Activated gamma-delta T cell (primary cell): ENCODE measurements at regions not wholly inside any gene's neighbourhood (a gene's known extent, or its start where the extent isn't known, plus 50 kb on each side); places are given as distances from the start of the nearest gene placed in this dataset.
"Not testable (repeated sequence)": the region's sequence is repeated elsewhere in the genome, so short reads cannot be mapped to it uniquely, and the experiment has no call there.

Source experiments
- DNase-seq: peaks from one replicate; lab custom pipeline; 2025; lab: John Stamatoyannopoulos, UW

GRCh38 chr10:6984971-6985370 lies 404.9 kb upstream of the PRKCQ start:
- DNase-seq = no peak

DNA sequence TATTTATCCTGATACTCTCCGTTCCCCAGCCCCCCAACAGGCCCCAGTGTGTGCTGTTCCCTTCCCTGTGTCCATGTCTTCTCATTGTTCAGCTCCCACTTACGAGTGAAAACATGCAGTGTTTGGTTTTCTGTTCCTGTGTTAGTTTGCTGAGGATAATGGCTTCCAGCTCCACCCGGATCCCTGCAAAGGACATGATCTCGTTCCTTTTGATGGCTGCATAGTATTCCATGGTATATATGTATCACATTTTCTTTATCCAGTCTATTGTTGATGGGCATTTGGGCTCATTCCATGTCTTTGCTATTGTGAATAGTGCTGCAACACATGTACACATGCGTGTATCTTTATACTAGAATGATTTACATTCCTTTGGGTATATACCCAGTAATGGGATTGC lies 403.9 kb upstream of the PRKCQ start:
- not testable (repeated sequence) for DNase-seq

DNA sequence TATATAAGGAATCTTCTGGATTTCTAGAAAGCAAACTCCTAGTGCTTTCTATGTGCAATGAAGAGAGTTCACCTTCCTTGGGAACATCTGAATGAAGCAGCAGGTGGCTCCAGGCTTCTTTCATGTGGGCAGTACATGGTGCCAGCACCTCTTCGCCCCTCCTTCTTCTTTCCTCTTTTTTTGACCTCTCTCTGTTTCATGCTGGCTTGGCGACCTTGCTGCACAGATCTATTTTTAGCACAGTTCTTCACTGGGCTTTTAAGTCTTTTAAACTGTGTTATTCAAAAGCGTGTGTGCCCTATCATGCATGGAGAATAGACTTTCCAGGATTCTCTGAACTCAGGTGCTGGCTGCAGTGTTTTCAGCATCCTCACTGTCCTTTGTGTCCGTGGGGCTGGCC lies 400.3 kb upstream of the PRKCQ start:
- DNase-seq = no peak

DNA sequence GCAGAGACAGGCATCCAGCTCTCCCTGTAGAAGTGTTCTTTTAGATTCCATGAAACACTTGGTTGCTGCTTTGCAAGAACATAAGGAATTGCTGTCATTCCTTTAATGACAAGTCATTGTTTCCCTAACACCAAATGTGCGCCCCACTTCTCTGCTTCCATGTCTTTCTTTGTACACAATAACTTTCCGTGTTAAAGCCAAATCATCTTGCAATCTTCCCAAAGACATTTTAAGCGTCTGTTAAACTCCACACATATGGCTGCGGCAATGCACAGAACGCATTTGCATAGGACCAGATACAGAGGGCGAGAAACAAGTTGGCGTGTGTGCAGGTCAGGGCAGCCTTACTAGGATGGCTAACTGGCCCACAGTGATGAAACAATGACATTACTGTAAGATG lies 399.3 kb upstream of the PRKCQ start:
- DNase-seq = no peak

DNA sequence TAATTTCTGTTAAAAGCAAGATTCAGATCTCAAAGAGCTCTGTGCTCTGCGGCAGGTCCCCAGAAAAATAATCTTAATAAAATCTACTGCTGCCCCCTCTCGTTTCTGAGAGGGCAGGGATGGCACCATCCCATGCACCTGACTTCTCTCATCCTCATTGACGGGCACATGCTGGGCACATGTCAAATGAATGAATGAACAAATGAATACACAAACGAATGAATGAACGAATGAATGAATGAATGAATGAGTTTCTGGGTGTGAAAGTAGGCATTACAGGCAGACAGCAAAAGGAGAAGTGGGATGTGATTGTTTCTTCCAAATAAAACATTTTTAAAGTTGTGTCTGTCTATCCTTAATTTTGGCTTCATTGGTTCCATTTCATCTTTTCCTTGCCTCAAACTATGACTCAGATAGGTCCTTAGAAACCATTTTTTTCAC lies 398.1 kb upstream of the PRKCQ start:
- DNase-seq = no peak

DNA sequence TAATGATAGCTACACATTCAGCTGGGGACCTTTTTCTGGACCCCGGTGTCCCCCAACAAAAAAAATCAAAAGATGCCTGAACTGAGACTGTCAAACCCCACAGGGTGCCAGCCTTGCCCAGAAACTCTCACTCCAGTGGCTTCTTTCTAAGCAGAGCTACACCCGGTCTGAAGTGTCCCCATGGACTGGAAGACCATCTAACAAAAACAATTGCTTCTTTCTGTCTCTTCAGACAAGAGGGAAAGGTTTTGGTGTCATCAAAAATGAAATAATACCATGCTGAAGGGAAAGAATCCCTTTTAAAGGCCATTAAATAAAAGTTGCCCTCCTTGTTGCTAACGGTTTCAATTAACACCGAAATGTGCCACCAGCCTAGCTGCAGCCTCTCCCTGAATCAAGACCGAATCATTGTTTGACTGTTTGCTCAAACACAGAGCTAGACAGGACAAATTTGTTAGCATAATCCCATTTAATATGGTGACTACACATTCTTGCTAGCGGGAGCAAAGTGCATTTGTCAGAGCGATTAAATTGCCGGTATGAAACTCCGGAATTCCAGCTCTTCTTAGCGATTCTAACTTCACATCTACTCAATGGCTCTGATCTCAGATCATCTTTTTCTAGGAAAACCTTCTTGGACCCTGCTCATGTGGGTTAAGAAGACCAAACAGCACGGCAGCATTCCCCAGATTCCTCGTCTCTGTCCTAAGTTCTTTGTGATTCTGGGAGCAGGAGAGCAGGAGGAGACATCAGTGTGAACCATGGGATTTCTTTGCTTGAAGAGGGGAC lies 397.5 kb upstream of the PRKCQ start:
- no peak for DNase-seq

- DNase-seq = no peak
Measured at GRCh38 chr10:6973899-6974298, 393.8 kb upstream of the PRKCQ start.

DNA sequence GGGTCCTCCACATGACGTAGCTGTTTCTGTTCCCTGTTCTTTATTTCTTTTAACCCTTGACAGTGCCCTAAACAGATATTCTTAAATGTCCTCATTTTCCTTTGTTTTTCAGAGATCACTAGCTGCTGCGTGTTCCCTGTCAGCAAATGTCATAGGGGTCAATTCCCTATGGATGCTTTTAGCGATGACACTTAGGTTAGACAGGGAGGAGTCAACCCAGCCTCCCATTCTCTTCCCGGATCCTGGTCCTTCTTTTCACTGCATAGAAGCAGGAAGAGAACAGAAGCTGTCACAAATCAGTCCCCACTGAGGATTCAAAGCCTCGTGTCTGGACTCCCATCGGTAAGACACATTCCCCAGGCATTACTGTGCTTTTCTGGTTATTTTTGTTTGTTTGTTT lies 392.1 kb upstream of the PRKCQ start:
- DNase-seq = no peak

GRCh38 chr10:6969659-6970058 lies 389.6 kb upstream of the PRKCQ start:
- DNase-seq = no peak

DNA sequence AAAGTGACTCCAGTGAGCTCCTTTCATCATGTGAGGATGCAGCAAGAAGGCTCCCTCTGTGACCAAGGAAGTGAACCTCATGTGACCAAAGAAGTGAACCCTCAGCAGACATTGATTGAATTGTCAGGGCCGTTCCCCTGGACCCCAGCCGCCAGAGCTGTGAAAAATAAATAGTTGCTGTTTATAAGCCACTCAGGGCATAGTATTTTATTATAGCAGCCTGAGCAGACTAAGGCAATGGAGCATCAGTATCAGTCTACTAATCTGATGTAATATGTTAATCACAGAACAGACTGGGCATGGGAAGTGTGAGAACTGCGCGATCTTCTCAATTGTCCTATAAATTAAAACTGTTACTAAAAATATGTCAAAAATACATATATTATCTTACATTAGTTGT lies 384.5 kb upstream of the PRKCQ start:
- no peak for DNase-seq

GRCh38 chr10:6962576-6962975 lies 382.5 kb upstream of the PRKCQ start:
- no peak for DNase-seq

DNA sequence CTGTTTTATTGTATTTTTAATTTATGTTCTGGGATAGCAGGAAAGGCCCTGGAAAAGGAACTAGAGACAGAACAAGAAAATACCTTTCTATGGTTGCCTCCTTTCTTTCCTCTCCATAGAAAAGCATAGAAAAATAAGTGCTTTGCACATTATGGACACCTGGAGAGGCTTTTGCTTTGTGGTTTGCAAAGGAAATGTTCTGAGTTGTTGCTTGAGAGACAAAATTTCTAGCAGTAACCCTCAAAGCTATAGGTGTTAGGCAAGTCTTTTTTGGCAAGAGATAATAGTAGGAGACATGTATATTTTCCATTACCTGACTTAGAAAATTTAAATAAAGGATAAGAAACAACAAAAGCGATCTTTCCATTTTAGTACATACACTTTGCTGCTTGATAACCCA lies 378.6 kb upstream of the PRKCQ start:
- DNase-seq = no peak

GRCh38 chr10:6958254-6958653 lies 378.2 kb upstream of the PRKCQ start:
- DNase-seq = no peak

GRCh38 chr10:6957851-6958250 lies 377.8 kb upstream of the PRKCQ start:
- no peak for DNase-seq

- no peak for DNase-seq
Measured at GRCh38 chr10:6956562-6956961, 376.5 kb upstream of the PRKCQ start.

GRCh38 chr10:6953271-6953801 lies 373.3 kb upstream of the PRKCQ start:
- DNase-seq = no peak

- no peak for DNase-seq
Measured at GRCh38 chr10:6951732-6952131, 371.7 kb upstream of the PRKCQ start.

DNA sequence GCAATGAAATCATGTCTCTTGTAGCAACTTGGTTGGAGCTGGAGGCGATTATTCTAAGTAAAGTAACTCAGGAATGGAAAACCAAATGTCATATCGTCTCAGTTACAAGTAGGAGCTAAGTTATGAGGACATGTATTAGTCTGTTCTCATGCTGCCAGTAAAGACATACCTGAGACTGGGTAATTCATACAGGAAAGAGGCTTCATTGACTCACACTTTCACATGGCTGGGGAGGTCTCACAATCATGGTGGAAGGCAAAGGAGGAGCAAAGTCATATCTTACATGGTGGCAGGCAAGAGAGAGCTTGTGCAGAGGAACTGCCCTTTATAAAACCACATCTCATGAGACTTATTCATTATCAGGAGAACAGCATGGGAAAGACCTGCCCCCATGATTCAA lies 370.1 kb upstream of the PRKCQ start:
- no peak for DNase-seq

DNA sequence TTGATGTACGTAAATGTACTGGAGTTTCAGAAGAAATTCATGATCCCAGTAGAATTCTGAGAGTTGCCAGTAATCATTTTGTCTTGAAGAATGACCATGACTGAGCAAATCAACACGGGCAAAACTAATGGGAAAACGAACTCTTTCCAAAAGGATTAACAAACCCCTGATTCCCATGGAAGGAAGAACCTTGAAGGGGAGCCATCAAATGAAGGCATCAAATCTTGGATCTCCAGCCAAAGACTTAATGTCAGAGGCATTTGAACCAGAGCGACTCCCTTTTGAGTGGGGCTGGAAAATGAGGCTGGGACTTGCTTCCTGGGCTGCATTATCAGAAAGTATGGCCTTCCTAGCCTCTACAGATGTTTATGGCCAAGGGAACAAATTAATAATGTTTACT lies 364.4 kb upstream of the PRKCQ start:
- DNase-seq = no peak

DNA sequence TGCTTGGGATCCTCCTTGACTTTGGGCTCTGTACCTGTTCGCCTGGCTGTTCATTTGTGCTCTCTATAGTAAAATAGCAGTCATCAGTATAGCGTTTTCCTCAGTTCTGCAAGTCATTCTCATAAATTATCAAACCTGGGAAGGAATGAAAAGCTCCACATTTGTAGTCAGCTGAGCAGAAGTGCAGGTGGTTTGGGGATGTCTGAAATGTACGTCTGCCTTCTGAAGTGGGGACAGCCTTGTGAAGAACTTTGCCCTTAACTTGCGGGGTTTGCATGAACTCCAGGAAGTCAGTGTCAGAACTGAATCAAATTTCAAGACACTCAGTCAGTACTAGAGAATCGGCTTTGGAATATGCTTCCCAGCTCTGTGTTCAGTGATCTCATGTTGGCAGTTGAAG lies 358.3 kb upstream of the PRKCQ start:
- DNase-seq = no peak

GRCh38 chr10:6936931-6937330 lies 356.9 kb upstream of the PRKCQ start:
- no peak for DNase-seq

DNA sequence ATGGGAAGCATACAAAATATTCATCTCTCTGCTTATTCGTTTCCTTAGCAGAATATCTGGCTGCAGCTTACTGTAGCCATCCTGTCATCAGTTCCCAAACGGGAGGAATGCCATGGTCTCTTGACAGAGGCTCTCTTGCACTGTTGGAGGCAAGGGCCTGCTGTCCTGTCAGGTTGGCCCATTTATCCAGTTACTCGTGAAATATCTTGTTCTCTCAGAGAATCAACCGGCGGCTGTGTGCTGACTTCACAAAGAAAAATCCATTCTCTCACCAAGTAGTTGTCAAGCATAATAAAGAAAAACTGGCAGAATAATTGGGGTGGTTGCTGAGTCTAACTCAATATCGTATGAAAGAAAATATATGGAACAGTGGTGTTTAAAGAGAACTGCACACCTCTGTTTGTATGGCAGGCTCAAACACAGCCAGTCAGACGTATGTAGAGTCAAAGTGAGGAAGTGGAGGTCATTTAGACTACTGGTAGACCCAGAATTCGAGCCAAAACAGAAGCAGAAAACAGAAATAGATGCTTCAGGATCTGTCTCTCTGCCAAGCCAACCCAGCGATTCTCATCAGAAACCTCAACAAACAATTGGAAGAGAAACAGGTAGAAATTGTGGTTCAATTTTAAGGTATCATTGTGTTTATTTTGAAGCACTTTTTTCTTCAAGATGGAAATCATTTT lies 349.2 kb upstream of the PRKCQ start:
- no peak for DNase-seq

- no peak for DNase-seq
Measured at GRCh38 chr10:6928586-6928985, 348.5 kb upstream of the PRKCQ start.
